Heart right ventricle (tissue), 16 donors: ENCODE measurements at regions not wholly inside any gene's neighbourhood (a gene's known extent, or its start where the extent isn't known, plus 50 kb on each side); places are given as distances from the start of the nearest gene placed in this dataset.

Experiments
- ATAC-seq, 8 donors: fragments of 200-7000 bp; cut with Tn5 transposase; one replicate each; pipeline ENCODE4 v1.9.1; 2020; ENCODE audit warnings: mild to moderate bottlenecking in 8 of 8, moderate library complexity in 8 of 8, moderate number of reproducible peaks in 1 of 8
- DNase-seq, 2 donors: peaks; one replicate each; pipeline ENCODE4 v3.0.0-alpha.2; 2020
- H3K27ac ChIP-seq, 10 donors: fragments of 200-600 bp; sonication (generic) in 2 of 10; one replicate each; pipeline versions ENCODE4 v1.5.0 to v1.8.0; 2020 to 2022; ENCODE audit warnings: mild to moderate bottlenecking in 3 of 10
- H3K27me3 ChIP-seq, 7 donors: fragments of 200-600 bp; one replicate each; pipeline ENCODE4 v1.8.0; 2021 to 2022; ENCODE audit warnings: mild to moderate bottlenecking in 2 of 7
- H3K36me3 ChIP-seq, 9 donors: fragments of 200-600 bp; sonication (generic) in 1 of 9; one replicate each; pipeline versions ENCODE4 v1.5.0 to v1.8.0; 2020 to 2022; ENCODE audit warnings: mild to moderate bottlenecking in 2 of 9
- H3K4me1 ChIP-seq, 9 donors: fragments of 200-600 bp; sonication (generic) in 1 of 9; one replicate each; pipeline versions ENCODE4 v1.5.0 to v1.8.0; 2020 to 2022; ENCODE audit warnings: mild to moderate bottlenecking in 4 of 9
- H3K4me3 ChIP-seq, 10 donors: fragments of 200-600 bp; sonication (generic) in 2 of 10; one replicate each; pipeline versions ENCODE4 v1.5.0 to v1.8.0; 2020 to 2022; ENCODE audit warnings: mild to moderate bottlenecking in 7 of 10, moderate library complexity in 2 of 10
- H3K9me3 ChIP-seq, 11 donors: fragments of 200-600 bp in 10 of 11; sonication (generic) in 2 of 11; one replicate each; pipeline versions ENCODE4 v1.5.0 to v1.8.0; 2013 to 2022; ENCODE audit warnings: mild to moderate bottlenecking in 2 of 11, control low read depth in 1 of 11, moderate library complexity in 1 of 11
- WGBS, 2 donors: extraction: QIAGEN DNeasy Blood & Tissue Kit; methylation state at CpG; one replicate each; pipeline ENCODE4 v1.1.7; 2013; ENCODE audit warnings: inconsistent platforms in 1 of 2; 5-methylcytosine and 5-hydroxymethylcytosine counted together
- intact Hi-C, 10 donors: fragments of 100-400 bp; cut with DNase I; formaldehyde crosslinking; loops; one replicate each; pipeline versions ENCODE4 v1.11.1 to v1.14.2; 2022
- TF ChIP-seq, protein P1 (sequence below), 9 donors: fragments of 200-600 bp; sonication (generic) in 2 of 9; IDR thresholded peaks; one replicate each; pipeline versions ENCODE4 v1.5.0 to v1.8.0; 2021 to 2022; ENCODE audit warnings: antibody characterized with exemption in 9 of 9, mild to moderate bottlenecking in 5 of 9, moderate library complexity in 1 of 9
- donor health status: Arrhythmogenic right ventricular cardiomyopathy.
- donor health status: ischemic (EF 13 %, LVEDD 7.1; RV severe dilation, severe dysfunction).
- donor health status: healthy with polysubstance abuse.
- donor health status: DM: no; HTN: yes; CAD: no.
- donor health status: DM: no; HTN: no; CAD: no.
- donor health status: ischemic (EF 25% LVEDD 6.9; RV normal size, moderate dysfunction).
- donor health status: ischemic (EF 25% LVEDD 5.7; RV mildly dilated, moderate dysfunction).
- donor health status: healthy.
- donor health status: DM: yes; HTN: yes; CAD: no.
- donor health status: Ischemic cardiomyopathy.
- donor health status: ischemic (EF 35%, LVEDD 5.7; RV mildly dilated, moderate dysfunction).
- donor health status: nonischemic (EF 11% LVEDD 7.7; RV severe dilation, severe dysfunction).
- donor health status: DM: yes; HTN: yes; CAD: no.
- donor health status: PGD.
- donor health status: ischemic (EF 29% LVEDD 5.4; RV normal size, mild dysfunction).
- donor health status: nonischemic (EF 23%, LVEDD 6.1; RV moderate dilation, normal function).

DNA sequence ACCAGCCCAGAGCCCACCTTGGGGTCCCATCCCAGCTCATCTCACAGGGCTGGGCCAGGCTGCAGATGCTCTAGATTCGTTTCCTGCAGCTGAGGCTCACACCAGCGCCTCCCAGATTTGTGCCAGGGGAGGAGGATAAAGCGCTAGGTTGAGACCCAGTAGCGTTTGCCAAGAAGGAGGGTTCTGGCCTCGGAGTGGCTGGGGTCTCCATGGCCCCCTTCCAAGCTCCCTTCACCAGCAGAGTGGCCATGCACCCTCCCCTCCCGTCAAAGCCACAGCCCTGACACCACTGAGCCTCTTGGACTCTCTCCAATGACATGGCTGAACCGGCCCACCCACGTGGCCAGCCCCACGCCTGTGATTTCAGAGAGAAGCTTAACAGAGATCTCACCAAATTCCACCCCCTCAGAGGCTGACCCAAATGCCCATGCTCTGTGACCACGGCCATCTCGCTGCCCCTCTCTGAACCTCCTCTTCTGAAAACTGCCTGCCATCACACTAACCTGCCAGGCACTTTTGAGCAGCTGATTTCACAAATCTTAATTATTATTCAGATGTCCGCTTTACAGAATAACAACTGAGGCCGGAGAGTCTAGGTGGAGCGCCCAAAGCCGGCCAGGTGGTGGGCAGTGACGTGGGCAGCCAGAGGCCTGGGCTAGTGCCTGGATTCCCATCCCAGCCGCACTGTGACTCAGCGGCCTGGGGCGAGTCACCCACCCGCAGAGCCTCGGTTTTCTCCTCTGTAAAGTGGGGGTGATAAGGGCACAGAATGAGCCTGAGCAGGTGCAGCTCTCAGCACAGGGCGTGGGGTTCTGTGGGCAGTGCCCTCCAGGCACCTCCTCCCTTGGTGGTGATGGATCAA is 155.7 kb downstream of the C9orf50 start:
- H3K36me3 ChIP-seq = no peaks in the 10 kb centered on the region
- peak; percentile 38 to 46 for DNase-seq
- H3K4me3 ChIP-seq = no peak overlapping the region
- H3K27ac ChIP-seq = peak overlapping the region in 4 of 10 donors; percentile 10 to 31 (median 20)
- ATAC-seq = no peak
- TF ChIP-seq, protein P1, sequence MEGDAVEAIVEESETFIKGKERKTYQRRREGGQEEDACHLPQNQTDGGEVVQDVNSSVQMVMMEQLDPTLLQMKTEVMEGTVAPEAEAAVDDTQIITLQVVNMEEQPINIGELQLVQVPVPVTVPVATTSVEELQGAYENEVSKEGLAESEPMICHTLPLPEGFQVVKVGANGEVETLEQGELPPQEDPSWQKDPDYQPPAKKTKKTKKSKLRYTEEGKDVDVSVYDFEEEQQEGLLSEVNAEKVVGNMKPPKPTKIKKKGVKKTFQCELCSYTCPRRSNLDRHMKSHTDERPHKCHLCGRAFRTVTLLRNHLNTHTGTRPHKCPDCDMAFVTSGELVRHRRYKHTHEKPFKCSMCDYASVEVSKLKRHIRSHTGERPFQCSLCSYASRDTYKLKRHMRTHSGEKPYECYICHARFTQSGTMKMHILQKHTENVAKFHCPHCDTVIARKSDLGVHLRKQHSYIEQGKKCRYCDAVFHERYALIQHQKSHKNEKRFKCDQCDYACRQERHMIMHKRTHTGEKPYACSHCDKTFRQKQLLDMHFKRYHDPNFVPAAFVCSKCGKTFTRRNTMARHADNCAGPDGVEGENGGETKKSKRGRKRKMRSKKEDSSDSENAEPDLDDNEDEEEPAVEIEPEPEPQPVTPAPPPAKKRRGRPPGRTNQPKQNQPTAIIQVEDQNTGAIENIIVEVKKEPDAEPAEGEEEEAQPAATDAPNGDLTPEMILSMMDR (IDR thresholded peaks at IDR 0.05) = no peak
- H3K9me3 ChIP-seq = no peaks in the 10 kb centered on the region
- H3K27me3 ChIP-seq = no peaks in the 10 kb centered on the region
- WGBS, 2 donors = 61 to 62% methylated on average over 22 of the region's 22 CpGs
- peaks cover 11 to 32% (median 27%) of the 10 kb centered on the region in 9 donors for H3K4me1 ChIP-seq
- intact Hi-C loops = loop anchor here in 2 of 10 donors (5.0 kb wide), 1 partner anchor 32 kb away; no protein-coding TSS in a partner anchor

DNA sequence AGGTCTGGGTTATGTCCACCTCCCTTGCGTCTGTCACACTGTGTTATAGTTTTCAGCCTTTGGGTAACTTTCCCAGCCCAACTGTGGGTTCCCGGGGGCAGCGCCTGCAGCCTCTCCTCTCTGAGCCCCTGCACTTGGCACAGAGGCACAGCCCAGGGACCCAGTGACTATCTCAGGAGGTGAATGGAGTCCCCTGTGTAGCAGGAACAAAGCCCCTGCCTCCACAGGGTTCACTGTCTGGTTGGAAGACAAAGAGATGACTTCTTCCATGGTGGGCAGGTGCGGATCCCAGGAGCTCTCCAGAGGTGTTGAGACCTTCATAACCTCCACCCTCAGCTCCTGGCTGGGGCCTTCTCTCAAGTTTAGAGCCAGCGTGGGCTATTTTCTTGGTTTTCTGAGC is 156.9 kb downstream of the C9orf50 start:
- no peak overlapping the region for H3K4me3 ChIP-seq
- H3K36me3 ChIP-seq = no peaks in the 10 kb centered on the region
- H3K27me3 ChIP-seq = no peaks in the 10 kb centered on the region
- 96% methylated on average over 5 of the region's 5 CpGs for WGBS, 2 donors
- TF ChIP-seq, protein P1 (IDR thresholded peaks at IDR 0.05) = no peak
- no peak overlapping the region for H3K27ac ChIP-seq
- DNase-seq (no peak), ATAC-seq (no peak)
- no peaks in the 10 kb centered on the region for H3K9me3 ChIP-seq
- intact Hi-C loops = loop anchor here in 2 of 10 donors (5.0 kb wide), 1 partner anchor 33 kb away; no protein-coding TSS in a partner anchor
- H3K4me1 ChIP-seq = peaks cover 22 to 43% (median 38%) of the 10 kb centered on the region in 9 donors

DNA sequence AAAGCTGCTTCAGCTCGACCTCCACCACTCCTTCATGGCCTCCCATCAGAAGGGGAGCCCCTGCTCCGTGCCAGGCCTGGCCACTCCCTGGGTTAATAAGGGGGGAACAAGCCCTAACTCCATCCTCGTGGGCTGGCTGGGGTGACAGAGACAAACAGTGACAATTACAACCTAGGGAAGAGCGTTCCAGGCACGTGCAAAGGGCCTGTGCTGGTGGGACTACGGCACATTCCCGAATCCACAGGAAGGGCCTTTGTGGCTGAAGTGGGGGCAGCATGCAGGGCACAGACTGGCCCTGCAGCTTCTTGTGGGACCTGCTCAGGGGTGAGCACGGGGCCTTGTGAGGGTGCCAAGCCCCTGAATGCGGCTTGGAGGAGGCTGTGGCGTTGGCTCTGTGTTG is 157.4 kb downstream of the C9orf50 start:
- no peaks in the 10 kb centered on the region for H3K9me3 ChIP-seq
- no peak overlapping the region for H3K4me3 ChIP-seq
- TF ChIP-seq, protein P1 (IDR thresholded peaks at IDR 0.05) = no peak
- no peaks in the 10 kb centered on the region for H3K27me3 ChIP-seq
- no peak for DNase-seq
- no peaks in the 10 kb centered on the region for H3K36me3 ChIP-seq
- WGBS, 2 donors = 94 to 95% methylated on average over 10 of the region's 10 CpGs
- H3K27ac ChIP-seq = no peak overlapping the region
- no peak for ATAC-seq
- H3K4me1 ChIP-seq = peaks cover 27 to 48% (median 43%) of the 10 kb centered on the region in 9 donors
- intact Hi-C loops = loop anchor here in 2 of 10 donors (5.0 kb wide), 1 partner anchor 34 kb away; no protein-coding TSS in a partner anchor

DNA sequence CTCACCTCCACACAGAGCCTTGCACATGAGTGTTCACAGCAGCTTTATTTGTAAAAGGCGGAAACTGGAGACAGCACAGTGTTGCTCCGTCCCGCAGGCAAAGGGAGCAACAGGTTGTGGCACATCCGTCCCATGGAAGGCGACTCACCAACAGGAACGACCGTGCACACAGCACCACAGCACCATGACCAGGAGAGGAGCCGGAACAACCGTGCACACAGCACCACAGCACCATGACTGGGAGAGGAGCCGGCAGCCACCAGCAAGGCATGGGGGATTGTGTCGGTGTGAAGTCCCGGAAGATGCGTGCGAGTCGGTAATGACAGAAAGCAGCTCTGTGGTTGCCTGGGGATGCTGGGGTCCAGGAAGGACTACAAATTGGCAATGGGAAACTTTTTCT is 158.5 kb downstream of the C9orf50 start:
- Histone ChIP-seq H3K4me1 (peaks cover 28 to 56% (median 46%) of the 10 kb centered on the region in 9 donors), H3K4me3 (no peak overlapping the region), H3K27ac (no peak overlapping the region), H3K27me3 (no peaks in the 10 kb centered on the region), H3K36me3 (no peaks in the 10 kb centered on the region), H3K9me3 (no peaks in the 10 kb centered on the region)
- no peak for ATAC-seq
- TF ChIP-seq, protein P1 (IDR thresholded peaks at IDR 0.05) = no peak
- no peak for DNase-seq
- WGBS, 2 donors = 96 to 97% methylated on average over 15 of the region's 15 CpGs
- intact Hi-C loops = loop anchor here in 2 of 10 donors (5.0 kb wide), 1 partner anchor 35 kb away; no protein-coding TSS in a partner anchor
